K562 (cell line): ENCODE measurements at regions not wholly inside any gene's neighbourhood (a gene's known extent, or its start where the extent isn't known, plus 50 kb on each side); places are given as distances from the start of the nearest gene placed in this dataset.

Experiments used
- ATAC-seq: fragments of 200-7000 bp; cut with Tn5 transposase; 3 replicates; pipeline ENCODE4 v1.9.1; 2020; ENCODE audit warnings: moderate library complexity
- BruUV-seq: library from RNA; stranded (reverse); fragments of 400-500 nt; replicated peaks from 2 replicates; lab custom pipeline; 2021; lab: Mats Ljungman, UMichigan
- CTCF ChIA-PET: fragments of 300-600 bp; formaldehyde crosslinking; extraction: SDS; loops from one replicate; lab custom pipeline; 2021; ENCODE audit warnings: low intra/inter-chr PET ratio; lab: Yijun Ruan, JAX
- POLR2A ChIA-PET: fragments of 300-600, 350-650 bp; sonication (Branson Sonifier 250); formaldehyde crosslinking; extraction: SDS; loops from one replicate; lab custom pipeline; 2021; ENCODE audit warnings: antibody characterized with exemption, inconsistent platforms; lab: Yijun Ruan, JAX
- DNase-seq, 4 experiments: peaks; one replicate each; pipeline versions ENCODE4 v3.0.0 to v3.0.0-alpha.2; 2011 to 2018; ENCODE audit warnings: low spot score in 3 of 4, mixed read lengths in 3 of 4; ENCODE audit errors: extremely low read depth in 1 of 4
- FAIRE-seq: peaks from 2 replicates; lab custom pipeline; 2011; peaks lifted over from hg19 to GRCh38; lab: Jason Lieb, UNC
- H2AFZ ChIP-seq: 2 replicates; pipeline ENCODE4 v1.6.0; 2011; ENCODE audit warnings: low read depth, low read length, control low read depth, inconsistent platforms
- H3K27ac ChIP-seq: fragments of 200-600 bp; 3 replicates; pipeline ENCODE4 v1.8.0; 2011; ENCODE audit warnings: low read depth, mild to moderate bottlenecking, control low read depth, inconsistent platforms, low read length, moderate library complexity, mixed read lengths; ENCODE audit errors: extremely low read depth
- H3K27me3 ChIP-seq, 2 experiments: fragments of 300-600 bp in 1 of 2; 2 replicates in 1 of 2; 3 replicates in 1 of 2; pipeline versions ENCODE4 v1.6.0 to v1.8.0; 2011; ENCODE audit warnings: inconsistent platforms in 2 of 2, low read length in 2 of 2, mild to moderate bottlenecking in 1 of 2, mixed read lengths in 1 of 2, moderate library complexity in 1 of 2; ENCODE audit not compliant: control insufficient read depth in 2 of 2, insufficient read depth in 2 of 2
- H3K36me3 ChIP-seq: fragments of 300-600 bp; 3 replicates; pipeline ENCODE4 v1.8.0; 2011; ENCODE audit warnings: mild to moderate bottlenecking, low read length, inconsistent platforms; ENCODE audit not compliant: control insufficient read depth, insufficient read depth
- H3K4me1 ChIP-seq, 2 experiments: fragments of 200-600 bp in 1 of 2; replicated peaks in 1 of 2; 2 replicates in 1 of 2; 3 replicates in 1 of 2; pipeline versions ENCODE4 v1.5.1 to v1.8.0; 2011; ENCODE audit warnings: inconsistent platforms in 2 of 2, low read length in 2 of 2, mild to moderate bottlenecking in 1 of 2, mixed read lengths in 1 of 2, moderate library complexity in 1 of 2; ENCODE audit not compliant: control insufficient read depth in 2 of 2, insufficient read depth in 2 of 2
- H3K4me2 ChIP-seq: 2 replicates; pipeline ENCODE4 v1.6.1; 2011; ENCODE audit warnings: low read length, control low read depth, inconsistent platforms, mixed read lengths; ENCODE audit not compliant: insufficient read depth
- H3K4me3 ChIP-seq: fragments of 200-600 bp; sonication (generic), shearing (Covaris generic); 2 replicates; pipeline ENCODE4 v1.5.1; 2016; ENCODE audit warnings: control low read depth, inconsistent platforms
- H3K79me2 ChIP-seq: fragments of 200-600 bp; 3 replicates; pipeline ENCODE4 v1.8.0; 2011; ENCODE audit warnings: low read length, inconsistent platforms; ENCODE audit not compliant: control insufficient read depth, insufficient read depth
- H3K9ac ChIP-seq, 2 experiments: 2 replicates each; pipeline versions ENCODE4 v1.6.0 to v1.6.1; 2011; ENCODE audit warnings: low read depth in 2 of 2, low read length in 2 of 2, control low read depth in 1 of 2, inconsistent platforms in 1 of 2, mild to moderate bottlenecking in 1 of 2, mixed read lengths in 1 of 2; ENCODE audit not compliant: insufficient read depth in 1 of 2
- H3K9me1 ChIP-seq: one replicate; pipeline ENCODE4 v1.6.0; 2011; ENCODE audit warnings: inconsistent platforms, mild to moderate bottlenecking, low read length, moderate library complexity; ENCODE audit not compliant: control insufficient read depth, insufficient read depth
- H3K9me3 ChIP-seq: replicated peaks from 2 replicates; pipeline ENCODE4 v1.5.1; 2011; ENCODE audit warnings: low read depth, low read length, inconsistent platforms; ENCODE audit not compliant: control insufficient read depth, insufficient read depth
- H4K20me1 ChIP-seq: replicated peaks from 2 replicates; pipeline ENCODE4 v1.6.1; 2011; ENCODE audit warnings: low read length, inconsistent platforms, mixed read lengths; ENCODE audit not compliant: control insufficient read depth, insufficient read depth
- CTCFL ChIP-seq: IDR thresholded peaks from 2 replicates; pipeline ENCODE4 v1.6.1; 2011; ENCODE audit warnings: borderline replicate concordance, low read depth, mild to moderate bottlenecking, moderate library complexity, low read length; ENCODE audit not compliant: insufficient read depth, poor library complexity, severe bottlenecking
- ESRRA ChIP-seq: fragments of 450-650 bp; IDR thresholded peaks from 2 replicates; pipeline ENCODE4 v1.6.1; 2014; ENCODE audit warnings: low read depth, mild to moderate bottlenecking, moderate library complexity, borderline replicate concordance
- IFI16 ChIP-seq: fragments of 250-450 bp; sonication (Bioruptor Pico); IDR thresholded peaks from 2 replicates; pipeline ENCODE4 v2.1.2; 2022; ENCODE audit warnings: mild to moderate bottlenecking, inconsistent platforms
- MTA3 ChIP-seq: fragments of 450-650 bp; formaldehyde crosslinking; IDR thresholded peaks from 2 replicates; pipeline ENCODE4 v1.6.1; 2017; ENCODE audit warnings: mild to moderate bottlenecking, borderline replicate concordance
- NCOA1 ChIP-seq: fragments of 450-650 bp; IDR thresholded peaks from 2 replicates; pipeline ENCODE4 v1.6.1; 2016; ENCODE audit warnings: low read depth
- NEUROD1 ChIP-seq: fragments of 150-350 bp; IDR thresholded peaks from 2 replicates; pipeline ENCODE4 v1.6.1; 2014; ENCODE audit warnings: borderline replicate concordance, low read length, low read depth; ENCODE audit not compliant: partially characterized antibody
- POLR3A ChIP-seq: IDR thresholded peaks from 2 replicates; pipeline ENCODE4 v1.6.1; 2011; ENCODE audit warnings: borderline replicate concordance, mild to moderate bottlenecking, moderate library complexity; ENCODE audit not compliant: insufficient read length, insufficient read depth; ENCODE audit errors: extremely low read depth
- RBM17 ChIP-seq: fragments of 200-400 bp; formaldehyde crosslinking; IDR thresholded peaks from 2 replicates; pipeline ENCODE4 v1.6.1; 2017; ENCODE audit warnings: low read depth, mild to moderate bottlenecking, low read length, borderline replicate concordance
- SAP30 ChIP-seq: fragments of 200-600 bp; sonication (generic); IDR thresholded peaks from 2 replicates; pipeline ENCODE4 v1.6.1; 2012; ENCODE audit warnings: borderline replicate concordance, low read depth, mild to moderate bottlenecking, moderate library complexity, low read length, control low read depth, inconsistent platforms; ENCODE audit not compliant: insufficient read depth, poor library complexity, severe bottlenecking
- SREBF1 ChIP-seq: fragments of 150-350 bp; IDR thresholded peaks from 2 replicates; pipeline ENCODE4 v1.6.1; 2014; ENCODE audit warnings: antibody characterized with exemption, low read depth, low read length, borderline replicate concordance
- TAL1 ChIP-seq: fragments of 450-650 bp; IDR thresholded peaks from 2 replicates; pipeline ENCODE4 v1.6.1; 2016; ENCODE audit warnings: mild to moderate bottlenecking
- TRIM25 ChIP-seq: fragments of 450-650 bp; IDR thresholded peaks from 2 replicates; pipeline ENCODE4 v1.7.0; 2016; ENCODE audit warnings: borderline replicate concordance
- ZC3H8 ChIP-seq: fragments of 450-650 bp; IDR thresholded peaks from 2 replicates; pipeline ENCODE4 v1.6.1; 2017
- ZNF354B ChIP-seq: fragments of 250-450 bp; sonication (Bioruptor Pico); IDR thresholded peaks from 2 replicates; pipeline ENCODE4 v1.4.0; 2020
- WGBS: fragments of 100-300 bp; shearing (Covaris generic); methylation state at CpG from one replicate; pipeline ENCODE4 v1.1.6; 2016; ENCODE audit warnings: low coverage, mixed read lengths; ENCODE audit not compliant: insufficient coverage; ENCODE audit errors: missing lambda C conversion rate; 5-methylcytosine and 5-hydroxymethylcytosine counted together
- in situ Hi-C: fragments of 300-500 bp; cut with MboI; formaldehyde crosslinking; loops from 4 replicates; pipeline ENCODE4 v1.15.0; 2018; ENCODE audit warnings: inconsistent platforms, mixed read lengths
- intact Hi-C: fragments of 100-400 bp; cut with micrococcal nuclease; formaldehyde crosslinking; loops from 2 replicates; pipeline ENCODE4 v1.14.2; 2022

- no peak for TF ChIP-seq RBM17
- TF ChIP-seq MTA3: no peak
- TF ChIP-seq, all 486 proteins: peak for 0
Measured at GRCh38 chr1:69138172-69138571, 429.6 kb upstream of the LRRC7 start (continued).

- BruUV-seq: no TSS peak
- Histone ChIP-seq H3K36me3 (no peaks in the 10 kb centered on the region), H3K27ac (no peak overlapping the region), H3K9me1 (no peaks in the 10 kb centered on the region), H3K4me1 (no peaks in the 10 kb centered on the region)
- CTCF ChIA-PET: no interaction called here
- POLR2A ChIA-PET: no interaction called here
- in situ Hi-C loops: no loop called here
- TF ChIP-seq IFI16: no peak
- TF ChIP-seq NCOA1: no peak
- TF ChIP-seq ESRRA: no peak
- TF ChIP-seq POLR3A: no peak
- no peak for TF ChIP-seq SAP30
- TF ChIP-seq ZNF354B (CRISPR knock-in tag): no peak
- no peak for TF ChIP-seq ZC3H8
- no peak for TF ChIP-seq CTCFL
- TF ChIP-seq TRIM25: no peak
- TF ChIP-seq SREBF1: no peak
- TF ChIP-seq TAL1: no peak
- no peak for TF ChIP-seq NEUROD1
- no peak for TF ChIP-seq RBM17
- TF ChIP-seq, all 486 proteins: peak for 0
- intact Hi-C loops: no loop called here
- no peaks in the 10 kb centered on the region for H3K27me3 ChIP-seq
- 0% methylated on average over 4 of the region's 4 CpGs for WGBS
- DNase-seq: no peak
- no peak overlapping the region for H3K4me3 ChIP-seq
- no peak overlapping the region for H3K9ac ChIP-seq
- H3K4me2 ChIP-seq: no peak overlapping the region
- H3K79me2 ChIP-seq: no peaks in the 10 kb centered on the region
- ATAC-seq: no peak
- no peaks in the 10 kb centered on the region; the same call in 1 of the 2 replicates for H3K9me3 ChIP-seq
- no peaks in the 10 kb centered on the region for H4K20me1 ChIP-seq
- no peak overlapping the region for H2AFZ ChIP-seq
- FAIRE-seq: no peak
Measured at GRCh38 chr1:69139007-69139406, 428.7 kb upstream of the LRRC7 start.
